CD4-positive, alpha-beta T cell (primary cell): ENCODE measurements at regions not wholly inside any gene's neighbourhood (a gene's known extent, or its start where the extent isn't known, plus 50 kb on each side); places are given as distances from the start of the nearest gene placed in this dataset.

Source experiments
- ATAC-seq: fragments of 200-7000 bp; cut with Tn5 transposase; one replicate; pipeline ENCODE4 v1.10.0; 2022; ENCODE audit warnings: mild to moderate bottlenecking; ENCODE audit not compliant: poor library complexity
- CTCF ChIA-PET: fragments of 350-600 bp; sonication (Branson Sonifier 250); formaldehyde crosslinking; loops from one replicate; lab custom pipeline; 2021; ENCODE audit warnings: antibody characterized with exemption, inconsistent platforms; lab: Charles Lee
- POLR2A ChIA-PET: fragments of 350-600 bp; sonication (Branson Sonifier 250); formaldehyde crosslinking; loops from one replicate; lab custom pipeline; 2021; ENCODE audit warnings: antibody characterized with exemption, inconsistent platforms; lab: Charles Lee
- DNase-seq, 14 experiments: peaks; one replicate each; pipeline ENCODE4 v3.0.0-alpha.2; 2013 to 2020; ENCODE audit warnings: mixed read lengths in 2 of 14
- H3K27ac ChIP-seq, 2 donors: one replicate each; pipeline versions ENCODE4 v1.5.1 to v1.7.0; 2013; ENCODE audit warnings: low read length in 2 of 2, low read depth in 1 of 2, mild to moderate bottlenecking in 1 of 2
- H3K27me3 ChIP-seq, 2 experiments: 1 replicate in 1 of 2; 2 replicates in 1 of 2; pipeline versions ENCODE4 v1.6.1 to v1.7.0; 2013; ENCODE audit warnings: low read length in 2 of 2, control low read depth in 1 of 2, mild to moderate bottlenecking in 1 of 2, moderate library complexity in 1 of 2; ENCODE audit not compliant: insufficient read depth in 2 of 2, control insufficient read depth in 1 of 2
- H3K36me3 ChIP-seq: one replicate; pipeline ENCODE4 v1.6.1; 2013; ENCODE audit warnings: low read length, control low read depth; ENCODE audit not compliant: insufficient read depth
- H3K4me1 ChIP-seq: one replicate; pipeline ENCODE4 v1.6.1; 2013; ENCODE audit warnings: low read length, control low read depth; ENCODE audit not compliant: insufficient read depth
- H3K4me3 ChIP-seq: one replicate; pipeline ENCODE4 v1.5.1; 2013; ENCODE audit warnings: mild to moderate bottlenecking, low read length, moderate library complexity
- H3K9me3 ChIP-seq, 2 experiments: 1 replicate in 1 of 2; 2 replicates in 1 of 2; pipeline versions ENCODE4 v1.6.1 to v1.7.0; 2013; ENCODE audit warnings: low read length in 2 of 2, mild to moderate bottlenecking in 2 of 2, control low read depth in 1 of 2, moderate library complexity in 1 of 2; ENCODE audit not compliant: control insufficient read depth in 1 of 2, insufficient read depth in 1 of 2
- H3K27ac Mint-ChIP-seq: one replicate; pipeline ENCODE4 v1.8.0; 2020; ENCODE audit warnings: mixed read lengths
- H3K27me3 Mint-ChIP-seq: one replicate; pipeline ENCODE4 v1.8.0; 2021; ENCODE audit warnings: mixed read lengths
- H3K36me3 Mint-ChIP-seq: one replicate; pipeline ENCODE4 v1.8.0; 2021; ENCODE audit warnings: low read depth, mixed read lengths
- H3K4me1 Mint-ChIP-seq: one replicate; pipeline ENCODE4 v1.8.0; 2021; ENCODE audit warnings: low read depth, mixed read lengths
- H3K4me3 Mint-ChIP-seq: one replicate; pipeline ENCODE4 v1.8.0; 2020; ENCODE audit warnings: mild to moderate bottlenecking, mixed read lengths
- H3K9me3 Mint-ChIP-seq: one replicate; pipeline ENCODE4 v1.8.0; 2020; ENCODE audit warnings: mixed read lengths
- intact Hi-C, 2 experiments: fragments of 100-400 bp; cut with DNase I in 1 of 2; cut with micrococcal nuclease in 1 of 2; formaldehyde crosslinking; loops; one replicate each; pipeline versions ENCODE4 v1.15.1 to v1.9.0; 2023 to 2025; cut with DNase I, micrococcal nuclease
- TF ChIP-seq, protein P1 (sequence below): fragments of 200-600 bp; IDR thresholded peaks from one replicate; pipeline ENCODE4 v1.8.0; 2022; ENCODE audit warnings: antibody characterized with exemption, mild to moderate bottlenecking

- Histone ChIP-seq H3K27ac (no peak overlapping the region), H3K27me3 (peaks cover 2 to 3% of the 10 kb centered on the region in 2 experiments), H3K36me3 (no peaks in the 10 kb centered on the region), H3K4me1 (no peaks in the 10 kb centered on the region), H3K9me3 (peaks cover 0 to 17% of the 10 kb centered on the region in 2 experiments), H3K4me3 (no peak overlapping the region)
- no peaks in the 10 kb centered on the region for H3K36me3 Mint-ChIP-seq
- H3K27me3 Mint-ChIP-seq, result peaks cover 12% of the 10 kb centered on the region
- POLR2A ChIA-PET, result no interaction called here
- no peak overlapping the region for H3K4me3 Mint-ChIP-seq
- no peak overlapping the region for H3K27ac Mint-ChIP-seq
- no peaks in the 10 kb centered on the region for H3K4me1 Mint-ChIP-seq
- CTCF ChIA-PET, result no interaction called here
- ATAC-seq (no peak), DNase-seq (no peak)
- no peaks in the 10 kb centered on the region for H3K9me3 Mint-ChIP-seq
- TF ChIP-seq, protein P1, sequence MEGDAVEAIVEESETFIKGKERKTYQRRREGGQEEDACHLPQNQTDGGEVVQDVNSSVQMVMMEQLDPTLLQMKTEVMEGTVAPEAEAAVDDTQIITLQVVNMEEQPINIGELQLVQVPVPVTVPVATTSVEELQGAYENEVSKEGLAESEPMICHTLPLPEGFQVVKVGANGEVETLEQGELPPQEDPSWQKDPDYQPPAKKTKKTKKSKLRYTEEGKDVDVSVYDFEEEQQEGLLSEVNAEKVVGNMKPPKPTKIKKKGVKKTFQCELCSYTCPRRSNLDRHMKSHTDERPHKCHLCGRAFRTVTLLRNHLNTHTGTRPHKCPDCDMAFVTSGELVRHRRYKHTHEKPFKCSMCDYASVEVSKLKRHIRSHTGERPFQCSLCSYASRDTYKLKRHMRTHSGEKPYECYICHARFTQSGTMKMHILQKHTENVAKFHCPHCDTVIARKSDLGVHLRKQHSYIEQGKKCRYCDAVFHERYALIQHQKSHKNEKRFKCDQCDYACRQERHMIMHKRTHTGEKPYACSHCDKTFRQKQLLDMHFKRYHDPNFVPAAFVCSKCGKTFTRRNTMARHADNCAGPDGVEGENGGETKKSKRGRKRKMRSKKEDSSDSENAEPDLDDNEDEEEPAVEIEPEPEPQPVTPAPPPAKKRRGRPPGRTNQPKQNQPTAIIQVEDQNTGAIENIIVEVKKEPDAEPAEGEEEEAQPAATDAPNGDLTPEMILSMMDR, result no peak
- intact Hi-C loops, result no loop called here
Observed at GRCh38 chr11:116355104-116355503, 417.7 kb downstream of the BUD13 start.

GRCh38 chr11:116353589-116353988 lies 419.2 kb downstream of the BUD13 start:
- Mint-ChIP-seq H3K9me3 (no peaks in the 10 kb centered on the region), H3K27ac (no peak overlapping the region), H3K4me3 (no peak overlapping the region)

GRCh38 chr11:116352881-116353280 lies 419.9 kb downstream of the BUD13 start:
- POLR2A ChIA-PET, result no interaction called here
- Mint-ChIP-seq H3K4me3 (no peak overlapping the region), H3K27ac (no peak overlapping the region), H3K27me3 (peaks cover 16% of the 10 kb centered on the region), H3K36me3 (no peaks in the 10 kb centered on the region), H3K9me3 (no peaks in the 10 kb centered on the region), H3K4me1 (no peaks in the 10 kb centered on the region)
- Histone ChIP-seq H3K36me3 (no peaks in the 10 kb centered on the region), H3K27ac (no peak overlapping the region), H3K9me3 (peaks cover 0 to 11% of the 10 kb centered on the region in 2 experiments), H3K4me3 (no peak overlapping the region), H3K27me3 (no peaks in the 10 kb centered on the region), H3K4me1 (no peaks in the 10 kb centered on the region)
- TF ChIP-seq, protein P1, result no peak
- ATAC-seq, result no peak
- no peak for DNase-seq
- intact Hi-C loops, result no loop called here
- CTCF ChIA-PET, result no interaction called here

More at GRCh38 chr11:116353589-116353988, 419.2 kb downstream of the BUD13 start:
- intact Hi-C loops, result no loop called here
- TF ChIP-seq, protein P1, result no peak
- peaks cover 0 to 17% of the 10 kb centered on the region in 2 experiments for H3K9me3 ChIP-seq
- POLR2A ChIA-PET, result no interaction called here
- DNase-seq (no peak), ATAC-seq (no peak)
- H3K36me3 ChIP-seq, result no peaks in the 10 kb centered on the region
- H3K27ac ChIP-seq, result no peak overlapping the region
- H3K27me3 ChIP-seq, result peaks cover 2 to 3% of the 10 kb centered on the region in 2 experiments
- H3K27me3 Mint-ChIP-seq, result peaks cover 16% of the 10 kb centered on the region
- no peak overlapping the region for H3K4me3 ChIP-seq
- H3K4me1 ChIP-seq, result no peaks in the 10 kb centered on the region
- CTCF ChIA-PET, result no interaction called here
- H3K36me3 Mint-ChIP-seq, result no peaks in the 10 kb centered on the region
- no peaks in the 10 kb centered on the region for H3K4me1 Mint-ChIP-seq
